ENCODE measurements at regions not wholly inside any gene's neighbourhood (a gene's known extent, or its start where the extent isn't known, plus 50 kb on each side); places are given as distances from the start of the nearest gene placed in this dataset.

DNA sequence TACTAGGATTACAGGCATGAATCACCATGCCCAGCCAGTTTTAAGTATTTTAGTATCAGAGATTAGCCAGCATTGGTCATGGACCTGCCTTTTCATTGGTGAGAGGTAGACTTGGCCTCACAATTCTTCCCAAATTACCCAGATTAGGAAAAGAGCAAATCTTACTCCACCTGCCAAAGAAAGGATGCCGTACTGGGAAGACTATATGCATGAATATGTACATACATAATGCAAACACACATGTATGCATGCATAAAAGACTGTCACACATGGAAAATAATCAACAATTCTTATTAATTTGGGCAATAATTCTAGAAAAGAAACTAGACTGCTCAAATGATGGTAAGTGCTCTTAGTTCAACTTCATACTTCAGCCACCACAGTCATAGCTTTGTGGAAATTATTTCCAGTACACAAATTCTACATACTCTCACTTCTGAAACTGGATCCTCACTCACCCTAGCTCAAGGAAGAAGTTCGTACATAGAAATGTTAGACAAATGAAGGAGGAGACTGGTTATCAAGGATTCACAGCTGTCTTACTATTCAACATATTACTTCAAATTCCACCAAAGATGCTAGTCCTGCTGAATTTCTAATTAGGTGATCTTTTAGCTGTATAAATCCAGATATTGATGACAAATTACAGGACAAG lies 73.7 kb downstream of the MINAR2 start:
- no peak overlapping the region for H3K4me3 ChIP-seq (ENCODE audit: low read depth, low read length)
- no peak for DNase-seq (ENCODE audit: low read depth)

DNA sequence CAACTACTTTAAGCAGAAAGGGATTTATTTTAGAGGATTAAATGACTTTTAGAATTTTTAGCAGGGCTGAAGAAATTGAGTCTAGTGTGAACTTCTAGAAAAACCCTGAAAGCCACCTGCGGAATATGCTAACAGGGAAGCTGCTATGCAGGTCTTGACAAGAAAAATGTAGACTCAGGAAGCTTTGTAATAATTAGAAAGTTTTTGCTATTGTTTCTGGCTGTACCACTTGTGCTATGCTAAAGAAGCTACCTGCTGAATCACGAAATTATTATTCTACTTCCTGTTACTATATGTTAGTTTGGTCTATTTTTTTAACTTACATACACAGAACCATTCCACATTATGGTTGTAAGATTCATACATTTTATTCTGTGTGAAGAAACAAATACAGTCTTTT lies 74.0 kb upstream of the CHSY3 start:
- no peak for DNase-seq (ENCODE audit: low read depth)
- no peak overlapping the region for H3K4me3 ChIP-seq (ENCODE audit: low read depth, low read length)

DNA sequence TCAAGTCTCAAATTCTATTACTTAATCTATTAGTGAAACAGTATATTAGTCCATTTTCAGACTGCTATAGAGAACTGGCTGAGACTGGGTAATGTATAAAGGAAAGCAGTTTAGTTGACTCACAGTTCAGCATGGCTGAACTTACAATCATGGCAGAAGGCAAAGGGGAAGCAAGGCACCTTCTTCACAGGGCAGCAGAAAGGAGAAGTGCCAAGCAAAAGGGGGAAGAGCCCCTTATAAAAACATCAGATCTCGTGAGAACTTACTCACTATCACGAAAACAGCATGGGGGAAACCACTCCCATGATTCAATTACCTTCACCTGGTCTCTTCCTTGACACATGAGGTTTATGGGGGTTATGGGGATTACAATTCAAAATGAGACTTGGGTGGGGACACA lies 67.9 kb upstream of the CHSY3 start:
- no peak for DNase-seq (ENCODE audit: low read depth)
- H3K4me3 ChIP-seq (ENCODE audit: low read depth, low read length), result no peak overlapping the region

DNA sequence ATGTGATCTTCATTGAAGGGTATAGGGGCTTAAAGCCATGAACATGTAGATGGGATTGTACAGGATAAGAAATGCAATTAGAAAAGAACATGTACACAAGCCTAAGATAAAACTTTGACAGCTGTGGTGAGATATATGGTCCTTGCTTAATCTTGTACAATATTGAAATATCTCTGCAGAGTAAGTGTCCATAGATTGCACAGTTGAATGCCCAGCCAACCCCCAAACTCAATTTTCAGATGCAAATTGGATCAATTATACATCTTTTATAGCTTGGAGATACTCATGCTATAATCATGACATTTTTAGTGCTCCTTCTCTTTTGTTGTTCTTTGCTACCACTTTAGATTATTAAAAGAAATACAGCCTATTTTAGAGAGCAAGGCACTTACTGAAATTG lies 59.5 kb upstream of the CHSY3 start:
- no peak for DNase-seq (ENCODE audit: low read depth)
- H3K4me3 ChIP-seq (ENCODE audit: low read depth, low read length), result no peak overlapping the region

DNA sequence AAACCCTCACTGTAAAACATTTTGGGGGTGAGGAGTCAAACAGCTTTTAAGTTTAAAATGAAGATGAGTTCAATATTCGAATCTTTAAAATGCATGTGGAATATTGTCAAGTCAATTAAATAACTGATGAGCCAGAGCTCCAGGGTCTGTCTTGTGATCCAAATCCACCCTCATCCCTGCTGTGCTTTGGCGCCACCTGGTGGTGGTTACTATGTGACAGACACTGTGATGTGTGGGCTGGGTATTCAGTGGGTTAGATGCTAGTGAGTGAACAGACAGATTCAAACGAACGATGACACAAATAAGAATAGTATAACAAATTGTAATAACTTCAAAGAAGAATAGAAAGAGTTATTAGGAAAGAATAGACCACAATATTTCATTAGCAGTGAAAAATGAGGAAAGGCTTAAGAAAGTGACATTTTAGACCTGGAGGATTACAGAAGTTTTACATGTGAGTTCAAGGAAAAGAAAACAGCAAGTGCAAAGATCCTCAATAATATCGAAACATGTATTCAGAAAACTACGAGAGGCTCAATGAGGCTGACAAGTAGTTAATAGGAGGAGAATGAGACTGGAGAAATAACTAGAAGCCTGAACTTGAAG lies 51.4 kb upstream of the CHSY3 start:
- peak; percentile 25 for DNase-seq (ENCODE audit: low read depth)
- H3K4me3 ChIP-seq (ENCODE audit: low read depth, low read length), result no peak overlapping the region

DNA sequence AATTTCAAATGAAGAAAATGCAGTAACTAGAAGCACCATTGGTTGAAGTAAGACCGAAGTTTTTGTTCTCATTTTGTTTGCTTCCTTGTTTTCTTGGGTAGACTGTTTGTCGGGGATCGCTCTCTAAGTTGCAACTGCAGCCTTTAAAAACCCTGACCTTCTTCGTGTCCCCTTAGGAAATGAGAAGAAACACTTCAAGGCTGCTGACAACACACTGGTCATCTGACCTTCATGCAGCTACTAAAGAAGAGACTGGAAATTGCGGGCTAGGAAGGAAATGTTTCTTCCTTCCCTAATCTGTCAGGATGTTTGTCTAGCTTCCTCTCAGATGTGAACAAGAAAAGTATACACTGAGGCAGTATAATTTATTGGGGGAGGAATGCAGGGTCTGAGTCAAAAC lies 50.7 kb upstream of the CHSY3 start:
- DNase-seq (ENCODE audit: low read depth), result no peak
- no peak overlapping the region for H3K4me3 ChIP-seq (ENCODE audit: low read depth, low read length)
